ENCODE measurements at regions not wholly inside any gene's neighbourhood (a gene's known extent, or its start where the extent isn't known, plus 50 kb on each side); places are given as distances from the start of the nearest gene placed in this dataset.

- TF ChIP-seq SUZ12 (IDR thresholded peaks at IDR 0.05; ENCODE audit: extremely low read depth, insufficient read depth, insufficient read length) (no peak), YY1 (IDR thresholded peaks at IDR 0.05; ENCODE audit: insufficient read depth, insufficient read length) (no peak)
Measured at GRCh38 chr9:25322142-25322541, 356.1 kb downstream of the TUSC1 start.
